AG09309 (cell line): ENCODE measurements at regions not wholly inside any gene's neighbourhood (a gene's known extent, or its start where the extent isn't known, plus 50 kb on each side); places are given as distances from the start of the nearest gene placed in this dataset.

Source experiments
- DNase-seq: peaks from one replicate; pipeline ENCODE4 v3.0.0-alpha.2; 2010; ENCODE audit warnings: low read depth
- H3K4me3 ChIP-seq: 2 replicates; pipeline ENCODE4 v1.5.1; 2011; ENCODE audit warnings: mild to moderate bottlenecking, low read depth, low read length, moderate library complexity; ENCODE audit not compliant: control insufficient read depth
- CTCF ChIP-seq: IDR thresholded peaks from 2 replicates; pipeline ENCODE4 v1.5.1; 2011; ENCODE audit warnings: mild to moderate bottlenecking, low read depth, low read length, inconsistent platforms; ENCODE audit not compliant: insufficient read depth, control insufficient read depth; ENCODE audit errors: missing control alignments

GRCh38 chr1:219381396-219381795 lies 207.7 kb downstream of the LYPLAL1 start:
- TF ChIP-seq CTCF = no peak
- no peak overlapping the region for H3K4me3 ChIP-seq
- no peak for DNase-seq

GRCh38 chr1:219380463-219380862 lies 206.8 kb downstream of the LYPLAL1 start:
- no peak for DNase-seq
- no peak overlapping the region for H3K4me3 ChIP-seq
- TF ChIP-seq CTCF = no peak

GRCh38 chr1:219379691-219380090 lies 206.0 kb downstream of the LYPLAL1 start:
- H3K4me3 ChIP-seq = no peak overlapping the region
- no peak for TF ChIP-seq CTCF
- DNase-seq = no peak

DNA sequence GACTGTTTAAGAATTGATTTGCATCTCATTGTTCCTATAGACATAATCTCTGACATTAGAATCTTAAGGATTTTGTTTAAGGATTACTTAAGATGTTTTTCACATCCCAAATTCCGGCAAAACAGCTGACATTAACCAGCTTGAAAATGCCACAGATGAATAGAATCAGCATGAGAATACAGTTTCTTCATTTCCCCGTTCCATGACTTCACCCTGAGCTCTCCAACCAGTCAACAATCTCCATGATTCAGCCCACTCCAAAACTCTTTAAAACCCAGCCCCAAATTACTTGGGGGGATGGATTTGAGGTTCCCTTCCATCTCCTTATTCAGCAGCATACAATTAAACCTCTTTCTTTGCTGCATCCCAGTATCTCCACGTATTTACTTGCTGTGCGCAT lies 201.0 kb downstream of the LYPLAL1 start:
- TF ChIP-seq CTCF = no peak
- DNase-seq = no peak
- no peak overlapping the region for H3K4me3 ChIP-seq

DNA sequence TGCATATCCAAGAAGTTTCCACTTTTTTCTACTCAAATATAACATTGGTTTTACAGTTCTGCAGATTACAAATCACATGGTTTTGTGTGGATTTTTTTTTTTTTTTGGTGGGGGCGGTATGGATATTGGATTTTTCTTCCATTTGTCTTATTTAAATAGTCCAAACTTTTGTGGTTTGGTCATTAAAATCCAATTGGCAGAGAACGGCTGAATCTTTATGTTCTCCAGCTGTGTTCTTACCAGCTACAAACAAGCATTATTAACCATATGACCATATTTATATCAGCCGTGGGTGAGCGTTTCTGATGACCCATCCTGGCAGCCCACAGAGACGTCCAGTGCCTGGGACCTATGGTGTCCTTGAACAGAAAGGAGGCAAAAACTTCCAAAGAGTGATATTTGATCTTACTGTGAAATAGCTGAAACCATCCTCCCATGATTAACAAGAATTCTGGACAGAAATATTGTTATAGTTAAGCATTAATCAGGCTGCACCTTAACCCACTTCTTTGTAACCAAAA lies 200.4 kb downstream of the LYPLAL1 start:
- DNase-seq = no peak
- TF ChIP-seq CTCF = no peak
- no peak overlapping the region for H3K4me3 ChIP-seq

DNA sequence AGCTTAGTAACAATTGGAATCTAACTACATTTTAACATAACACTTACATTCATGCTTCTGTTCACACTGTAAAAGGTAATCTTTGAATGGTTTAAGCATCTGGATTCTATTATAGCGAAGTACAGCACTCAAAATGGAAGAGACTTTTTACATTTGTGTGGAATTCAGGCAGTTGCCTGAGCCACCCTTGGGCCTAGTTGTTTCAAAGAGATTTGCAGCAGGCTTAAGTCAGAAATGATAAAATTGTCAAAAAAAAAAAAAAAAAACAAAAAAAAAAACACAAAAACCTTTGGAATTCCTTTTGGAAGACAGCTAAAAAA lies 199.9 kb downstream of the LYPLAL1 start:
- DNase-seq = no peak
- TF ChIP-seq CTCF = no peak
- H3K4me3 ChIP-seq = no peak overlapping the region

GRCh38 chr1:219372916-219373615 lies 199.4 kb downstream of the LYPLAL1 start:
- H3K4me3 ChIP-seq = no peak overlapping the region
- TF ChIP-seq CTCF = no peak
- DNase-seq = no peak
